ENCODE measurements at regions not wholly inside any gene's neighbourhood (a gene's known extent, or its start where the extent isn't known, plus 50 kb on each side); places are given as distances from the start of the nearest gene placed in this dataset.

GRCh38 chr15:91526424-91526823, 327.1 kb upstream of the SLCO3A1 start:
- TF ChIP-seq ZNF707 (CRISPR knock-in tag; conservative IDR thresholded peaks at IDR 0.05) = no peak
- no peak for TF ChIP-seq PHB2 (IDR thresholded peaks at IDR 0.05; ENCODE audit: low read depth)
- no peak for TF ChIP-seq POLR2A (conservative IDR thresholded peaks at IDR 0.05)
- no peak for TF ChIP-seq JUNB (CRISPR knock-in tag; conservative IDR thresholded peaks at IDR 0.05)
- TF ChIP-seq RUNX1 (IDR thresholded peaks at IDR 0.05; ENCODE audit: low read depth) = no peak
- TF ChIP-seq NRF1 (conservative IDR thresholded peaks at IDR 0.05 in 1 of 2, IDR thresholded peaks at IDR 0.05 in 1 of 2) = no peak
- no peak for TF ChIP-seq STAG1 (CRISPR knock-in tag; IDR thresholded peaks at IDR 0.05; ENCODE audit: borderline replicate concordance)
- TF ChIP-seq TAL1 (IDR thresholded peaks at IDR 0.05) = no peak
- TF ChIP-seq KDM1A (IDR thresholded peaks at IDR 0.05) = no peak
- no peak for TF ChIP-seq ZNF354B (CRISPR knock-in tag; IDR thresholded peaks at IDR 0.05)
- TF ChIP-seq CTCF (IDR thresholded peaks at IDR 0.05 in 2 of 3, conservative IDR thresholded peaks at IDR 0.05 in 1 of 3; ENCODE audit: insufficient read depth in 2 of 3, low read depth in 1 of 3, low read length in 3 of 3) = no peak
- no peak for TF ChIP-seq NFE2L1 (tag; IDR thresholded peaks at IDR 0.05; ENCODE audit: borderline replicate concordance, low read depth)
- no peak for TF ChIP-seq TEAD2 (tag; IDR thresholded peaks at IDR 0.05)
- TF ChIP-seq NR2C2 (CRISPR knock-in tag; IDR thresholded peaks at IDR 0.05) = no peak
- no peak for TF ChIP-seq NR2C2 (tag; IDR thresholded peaks at IDR 0.05)
